IMR-90 (cell line): ENCODE measurements at regions not wholly inside any gene's neighbourhood (a gene's known extent, or its start where the extent isn't known, plus 50 kb on each side); places are given as distances from the start of the nearest gene placed in this dataset.
"Not testable (repeated sequence)": the region's sequence is repeated elsewhere in the genome, so short reads cannot be mapped to it uniquely, and the experiment has no call there.

ENCODE experiments used
- BHLHE40 ChIP-seq: fragments of 150-350 bp; IDR thresholded peaks from 2 replicates; pipeline ENCODE4 v1.6.1; 2016; ENCODE audit warnings: mild to moderate bottlenecking, low read depth, low read length
- CEBPB ChIP-seq: IDR thresholded peaks from 2 replicates; pipeline ENCODE4 v1.6.1; 2012; ENCODE audit warnings: low read depth, low read length, improper control_type of control experiment
- MAFK ChIP-seq: IDR thresholded peaks from 2 replicates; pipeline ENCODE4 v1.6.1; 2012; ENCODE audit warnings: low read depth, low read length, improper control_type of control experiment
- MAZ ChIP-seq: IDR thresholded peaks from 2 replicates; pipeline ENCODE4 v1.6.1; 2012; ENCODE audit warnings: low read depth, mild to moderate bottlenecking, low read length, improper control_type of control experiment, moderate library complexity, borderline replicate concordance
- MXI1 ChIP-seq: IDR thresholded peaks from 2 replicates; pipeline ENCODE4 v1.6.1; 2012; ENCODE audit warnings: low read depth, mild to moderate bottlenecking, low read length, moderate library complexity, borderline replicate concordance
- POLR2A ChIP-seq: IDR thresholded peaks from 2 replicates; pipeline ENCODE4 v1.6.1; 2012; ENCODE audit warnings: mild to moderate bottlenecking, low read depth, low read length
- RAD21 ChIP-seq: IDR thresholded peaks from 2 replicates; pipeline ENCODE4 v1.6.1; 2012; ENCODE audit warnings: low read length, improper control_type of control experiment
- RCOR1 ChIP-seq: IDR thresholded peaks from 2 replicates; pipeline ENCODE4 v1.6.1; 2012; ENCODE audit warnings: mild to moderate bottlenecking, low read length, improper control_type of control experiment; ENCODE audit not compliant: insufficient replicate concordance
- SMC3 ChIP-seq: fragments of 150-350 bp; IDR thresholded peaks from 2 replicates; pipeline ENCODE4 v1.6.1; 2016; ENCODE audit warnings: low read depth, mild to moderate bottlenecking, antibody characterized with exemption, low read length, moderate library complexity
- TF ChIP-seq, protein P1 (sequence below): conservative IDR thresholded peaks from 2 replicates; pipeline ENCODE4 v1.5.1; 2012; ENCODE audit warnings: mild to moderate bottlenecking, low read depth, low read length, improper control_type of control experiment
- TF ChIP-seq, protein P2 (sequence below): fragments of 150-350 bp; IDR thresholded peaks from 2 replicates; pipeline ENCODE4 v1.6.1; 2017; ENCODE audit warnings: mild to moderate bottlenecking, antibody characterized with exemption, low read length, low read depth

DNA sequence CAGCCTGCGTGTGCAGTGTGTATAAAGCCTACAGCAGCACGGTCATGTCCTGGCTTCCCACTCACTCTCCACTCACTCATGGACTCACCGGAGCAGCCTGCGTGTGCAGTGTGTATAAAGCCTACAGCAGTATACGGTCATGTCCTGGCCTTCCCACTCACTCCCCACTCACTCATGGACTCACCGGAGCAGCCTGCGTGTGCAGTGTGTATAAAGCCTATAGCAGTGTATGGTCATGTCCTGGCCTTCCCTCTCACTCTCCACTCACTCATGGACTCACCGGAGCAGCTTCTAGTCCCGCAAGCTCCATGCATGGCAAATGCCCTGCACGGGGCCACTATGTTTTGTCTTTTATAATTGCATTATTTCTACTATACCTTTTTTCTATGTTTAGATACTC is 149.8 kb downstream of the DLL1 start:
- TF ChIP-seq CEBPB, RAD21, POLR2A, MAFK, SMC3, BHLHE40, RCOR1, MAZ, MXI1: not testable (repeated sequence)
- TF ChIP-seq, protein P1, sequence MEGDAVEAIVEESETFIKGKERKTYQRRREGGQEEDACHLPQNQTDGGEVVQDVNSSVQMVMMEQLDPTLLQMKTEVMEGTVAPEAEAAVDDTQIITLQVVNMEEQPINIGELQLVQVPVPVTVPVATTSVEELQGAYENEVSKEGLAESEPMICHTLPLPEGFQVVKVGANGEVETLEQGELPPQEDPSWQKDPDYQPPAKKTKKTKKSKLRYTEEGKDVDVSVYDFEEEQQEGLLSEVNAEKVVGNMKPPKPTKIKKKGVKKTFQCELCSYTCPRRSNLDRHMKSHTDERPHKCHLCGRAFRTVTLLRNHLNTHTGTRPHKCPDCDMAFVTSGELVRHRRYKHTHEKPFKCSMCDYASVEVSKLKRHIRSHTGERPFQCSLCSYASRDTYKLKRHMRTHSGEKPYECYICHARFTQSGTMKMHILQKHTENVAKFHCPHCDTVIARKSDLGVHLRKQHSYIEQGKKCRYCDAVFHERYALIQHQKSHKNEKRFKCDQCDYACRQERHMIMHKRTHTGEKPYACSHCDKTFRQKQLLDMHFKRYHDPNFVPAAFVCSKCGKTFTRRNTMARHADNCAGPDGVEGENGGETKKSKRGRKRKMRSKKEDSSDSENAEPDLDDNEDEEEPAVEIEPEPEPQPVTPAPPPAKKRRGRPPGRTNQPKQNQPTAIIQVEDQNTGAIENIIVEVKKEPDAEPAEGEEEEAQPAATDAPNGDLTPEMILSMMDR, result not testable (repeated sequence)
- TF ChIP-seq, protein P2, sequence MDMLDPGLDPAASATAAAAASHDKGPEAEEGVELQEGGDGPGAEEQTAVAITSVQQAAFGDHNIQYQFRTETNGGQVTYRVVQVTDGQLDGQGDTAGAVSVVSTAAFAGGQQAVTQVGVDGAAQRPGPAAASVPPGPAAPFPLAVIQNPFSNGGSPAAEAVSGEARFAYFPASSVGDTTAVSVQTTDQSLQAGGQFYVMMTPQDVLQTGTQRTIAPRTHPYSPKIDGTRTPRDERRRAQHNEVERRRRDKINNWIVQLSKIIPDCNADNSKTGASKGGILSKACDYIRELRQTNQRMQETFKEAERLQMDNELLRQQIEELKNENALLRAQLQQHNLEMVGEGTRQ, result not testable (repeated sequence)
